NOMO-1 (cell line): ENCODE measurements at regions not wholly inside any gene's neighbourhood (a gene's known extent, or its start where the extent isn't known, plus 50 kb on each side); places are given as distances from the start of the nearest gene placed in this dataset.
"Not testable (repeated sequence)": the region's sequence is repeated elsewhere in the genome, so short reads cannot be mapped to it uniquely, and the experiment has no call there.

Source experiments
- DNase-seq, 2 experiments: peaks; one replicate each; lab custom pipeline; 2025; ENCODE audit not compliant: unreplicated experiment in 2 of 2; lab: John Stamatoyannopoulos, UW

- DNase-seq, result no peak
Measured at GRCh38 chr3:193114431-193115340, 126.3 kb upstream of the PLAAT1 start.

GRCh38 chr3:193116871-193117270, 124.2 kb upstream of the PLAAT1 start:
- no peak for DNase-seq

GRCh38 chr3:193118907-193119306, 122.1 kb upstream of the PLAAT1 start:
- no peak for DNase-seq

- no peak for DNase-seq
Measured at GRCh38 chr3:193119926-193120325, 121.1 kb upstream of the PLAAT1 start.

GRCh38 chr3:193124861-193125260, 116.2 kb upstream of the PLAAT1 start:
- DNase-seq, result no peak

GRCh38 chr3:193129607-193130006, 111.4 kb upstream of the PLAAT1 start:
- no peak for DNase-seq

- DNase-seq, result no peak
Measured at GRCh38 chr3:193130576-193130975, 110.4 kb upstream of the PLAAT1 start.

- no peak for DNase-seq
Measured at GRCh38 chr3:193132241-193132640, 108.8 kb upstream of the PLAAT1 start.

GRCh38 chr3:193132964-193133363, 108.1 kb upstream of the PLAAT1 start:
- no peak for DNase-seq

GRCh38 chr3:193134856-193135255, 106.2 kb upstream of the PLAAT1 start:
- DNase-seq, result no peak

GRCh38 chr3:193140381-193140780, 100.6 kb upstream of the PLAAT1 start:
- no peak for DNase-seq

GRCh38 chr3:193145248-193145647, 95.8 kb upstream of the PLAAT1 start:
- DNase-seq, result no peak

- no peak for DNase-seq
Measured at GRCh38 chr3:193148688-193149473, 92.1 kb upstream of the PLAAT1 start.

GRCh38 chr3:193149998-193150397, 91.0 kb upstream of the PLAAT1 start:
- DNase-seq, result peak in 1 of 2 experiments; percentile 39

- not testable (repeated sequence) for DNase-seq
Measured at GRCh38 chr3:193155044-193155781, 85.8 kb upstream of the PLAAT1 start.

GRCh38 chr3:193157051-193157450, 84.0 kb upstream of the PLAAT1 start:
- DNase-seq, result no peak

- no peak for DNase-seq
Measured at GRCh38 chr3:193165431-193166120, 75.4 kb upstream of the PLAAT1 start.

GRCh38 chr3:193168931-193169330, 72.1 kb upstream of the PLAAT1 start:
- DNase-seq, result no peak

- DNase-seq, result no peak
Measured at GRCh38 chr3:193174140-193174539, 66.9 kb upstream of the PLAAT1 start.

GRCh38 chr3:193179332-193180012, 61.5 kb upstream of the PLAAT1 start:
- DNase-seq, result not testable (repeated sequence)
